HL-60 (cell line): ENCODE measurements at regions not wholly inside any gene's neighbourhood (a gene's known extent, or its start where the extent isn't known, plus 50 kb on each side); places are given as distances from the start of the nearest gene placed in this dataset.

Source experiments
- DNase-seq, 2 experiments: peaks; one replicate each; pipeline ENCODE4 v3.0.0-alpha.2; 2010 to 2020; ENCODE audit warnings: low read depth in 1 of 2, low spot score in 1 of 2
- H3K27ac ChIP-seq: fragments of 250-450 bp; sonication (Bioruptor Pico); replicated peaks from 2 replicates; pipeline ENCODE4 v1.5.1; 2020; ENCODE audit warnings: mild to moderate bottlenecking, moderate library complexity
- H3K27me3 ChIP-seq: fragments of 250-450 bp; sonication (Bioruptor Pico); 2 replicates; pipeline ENCODE4 v1.5.1; 2021; ENCODE audit warnings: mild to moderate bottlenecking, moderate library complexity; ENCODE audit not compliant: insufficient read depth, poor library complexity, severe bottlenecking
- H3K4me3 ChIP-seq: replicated peaks from 2 replicates; pipeline ENCODE4 v1.5.1; 2011; ENCODE audit warnings: mild to moderate bottlenecking, control low read depth, low read length; ENCODE audit not compliant: insufficient read depth
- CTCF ChIP-seq: IDR thresholded peaks from one replicate; pipeline ENCODE4 v1.5.1; 2011; ENCODE audit warnings: low read length, control low read depth, inconsistent platforms; ENCODE audit not compliant: insufficient read depth
- GABPA ChIP-seq: IDR thresholded peaks from 2 replicates; pipeline ENCODE4 v1.6.1; 2012; ENCODE audit warnings: low read depth
- POLR2AphosphoS5 ChIP-seq: IDR thresholded peaks from 2 replicates; pipeline ENCODE4 v1.6.1; 2012; ENCODE audit warnings: low read depth
- REST ChIP-seq: IDR thresholded peaks from 2 replicates; pipeline ENCODE4 v1.6.1; 2012; ENCODE audit warnings: low read depth; ENCODE audit not compliant: insufficient replicate concordance
- SPI1 ChIP-seq: IDR thresholded peaks from 2 replicates; pipeline ENCODE4 v1.6.1; 2012; ENCODE audit warnings: low read depth, mild to moderate bottlenecking, borderline replicate concordance

DNA sequence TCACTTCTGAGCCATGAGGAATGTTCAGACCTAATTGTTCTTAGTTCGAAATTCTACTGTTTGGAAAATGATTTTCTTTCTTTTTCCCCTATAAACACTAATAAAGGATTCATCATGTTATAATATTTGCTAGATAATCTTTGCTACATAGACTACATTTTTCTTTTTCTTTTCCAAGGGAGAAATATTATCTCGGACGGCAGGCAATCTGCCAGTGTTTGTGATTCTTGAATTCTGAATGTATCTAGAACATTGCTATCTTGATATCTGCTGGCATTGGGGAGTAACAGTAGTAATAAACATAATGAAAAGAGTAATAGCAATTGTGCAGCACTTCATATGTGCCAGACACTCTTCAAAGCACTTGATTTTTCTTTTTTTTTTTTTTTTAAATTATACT, 107.7 kb upstream of the ZNF32 start:
- no peak overlapping the region for H3K4me3 ChIP-seq
- DNase-seq, result no peak
- TF ChIP-seq SPI1 (no peak), GABPA (no peak)
- H3K27ac ChIP-seq, result no peak overlapping the region
- H3K27me3 ChIP-seq, result no peaks in the 10 kb centered on the region

- no peak for DNase-seq
- TF ChIP-seq GABPA, result no peak
- no peak for TF ChIP-seq CTCF
- no peak for TF ChIP-seq SPI1
- no peak for TF ChIP-seq POLR2AphosphoS5
- no peak for TF ChIP-seq REST
- Histone ChIP-seq H3K4me3 (no peak overlapping the region), H3K27me3 (no peaks in the 10 kb centered on the region), H3K27ac (no peak overlapping the region)
Measured at GRCh38 chr10:43754569-43755260, 106.0 kb upstream of the ZNF32 start.

DNA sequence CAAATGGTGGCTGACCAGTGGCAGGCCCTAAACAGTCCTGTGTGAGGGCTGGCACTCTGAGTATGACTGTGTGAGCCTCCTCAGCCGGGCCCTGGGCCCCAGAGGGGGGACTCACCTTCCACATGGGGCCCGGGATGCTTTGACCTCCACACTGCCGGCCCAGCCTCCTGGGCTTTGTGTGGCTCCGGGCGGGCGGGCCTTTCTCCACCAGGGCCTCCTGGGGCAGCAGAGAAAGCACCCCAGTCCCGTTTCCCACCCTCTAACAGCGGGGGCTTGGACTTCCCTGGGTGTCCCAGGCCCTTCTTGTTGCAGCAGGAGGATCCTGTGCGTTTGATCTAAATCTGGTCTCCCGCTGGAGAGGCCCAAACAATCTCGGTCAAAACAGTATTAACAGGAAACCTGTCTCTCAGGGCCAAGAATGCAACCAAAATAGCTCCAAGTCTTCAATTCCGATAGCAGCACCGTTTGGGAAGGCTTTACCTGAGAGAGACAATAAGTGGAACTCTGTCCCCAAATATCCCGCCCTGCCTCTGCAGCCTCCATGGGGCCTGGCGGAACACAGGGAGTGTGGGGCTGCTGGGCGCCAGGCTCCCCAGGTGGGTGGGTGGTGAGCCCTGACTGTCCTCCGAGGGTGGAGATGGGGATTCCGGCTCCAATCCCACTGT, 104.8 kb upstream of the ZNF32 start:
- Histone ChIP-seq H3K27me3 (no peaks in the 10 kb centered on the region), H3K27ac (no peak overlapping the region), H3K4me3 (no peak overlapping the region)
- no peak for TF ChIP-seq POLR2AphosphoS5
- no peak for TF ChIP-seq SPI1
- no peak for TF ChIP-seq REST
- TF ChIP-seq GABPA, result no peak
- no peak for TF ChIP-seq CTCF
- no peak for DNase-seq

DNA sequence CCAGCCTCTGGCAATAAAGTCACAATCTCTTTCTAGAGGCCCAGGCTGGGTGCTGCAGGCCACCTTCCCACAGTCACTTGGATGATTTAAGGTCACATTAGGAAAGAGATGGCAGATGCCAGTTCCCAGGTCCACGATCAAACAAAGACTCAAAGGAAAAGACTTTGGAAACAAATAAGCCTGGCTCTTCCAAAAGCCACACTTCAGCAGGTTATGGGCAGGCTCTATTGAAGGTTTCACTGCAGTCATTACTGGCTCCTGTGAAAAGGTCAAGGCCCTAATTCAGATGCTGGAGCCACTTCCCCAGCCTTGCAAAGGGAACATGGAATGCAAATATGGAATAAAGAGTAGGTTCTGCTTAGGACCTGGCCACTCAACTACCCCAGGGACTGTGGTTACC, 104.0 kb upstream of the ZNF32 start:
- TF ChIP-seq CTCF (no peak), SPI1 (no peak), GABPA (no peak), REST (no peak), POLR2AphosphoS5 (no peak)
- Histone ChIP-seq H3K27me3 (no peaks in the 10 kb centered on the region), H3K27ac (no peak overlapping the region), H3K4me3 (no peak overlapping the region)
- DNase-seq, result no peak
